ENCODE measurements at regions not wholly inside any gene's neighbourhood (a gene's known extent, or its start where the extent isn't known, plus 50 kb on each side); places are given as distances from the start of the nearest gene placed in this dataset.

GRCh38 chr3:117409256-117409655 is 699.7 kb downstream of the TUSC7 start:
- Histone ChIP-seq H3K4me1 (ENCODE audit: insufficient read depth, low read length) (no peaks in the 10 kb centered on the region), H3K36me3 (ENCODE audit: insufficient read depth, low read length) (no peaks in the 10 kb centered on the region), H2AFZ (ENCODE audit: low read depth, low read length) (no peak overlapping the region), H3K9me3 (ENCODE audit: insufficient read depth, low read length, severe bottlenecking) (no peaks in the 10 kb centered on the region), H3K27me3 (ENCODE audit: insufficient read depth, low read length, poor library complexity) (no peaks in the 10 kb centered on the region), H3K9ac (ENCODE audit: low read depth, low read length) (no peak overlapping the region), H3K4me2 (ENCODE audit: insufficient read depth, low read length) (no peak overlapping the region), H4K20me1 (ENCODE audit: insufficient read depth, low read length) (no peaks in the 10 kb centered on the region), H3K79me2 (ENCODE audit: insufficient read depth, low read length) (no peaks in the 10 kb centered on the region), H3K27ac (ENCODE audit: low read length) (no peak overlapping the region), H3K4me3 (ENCODE audit: low read depth in 1 of 2, low read length in 2 of 2) (no peak overlapping the region)
- TF ChIP-seq, protein P1, sequence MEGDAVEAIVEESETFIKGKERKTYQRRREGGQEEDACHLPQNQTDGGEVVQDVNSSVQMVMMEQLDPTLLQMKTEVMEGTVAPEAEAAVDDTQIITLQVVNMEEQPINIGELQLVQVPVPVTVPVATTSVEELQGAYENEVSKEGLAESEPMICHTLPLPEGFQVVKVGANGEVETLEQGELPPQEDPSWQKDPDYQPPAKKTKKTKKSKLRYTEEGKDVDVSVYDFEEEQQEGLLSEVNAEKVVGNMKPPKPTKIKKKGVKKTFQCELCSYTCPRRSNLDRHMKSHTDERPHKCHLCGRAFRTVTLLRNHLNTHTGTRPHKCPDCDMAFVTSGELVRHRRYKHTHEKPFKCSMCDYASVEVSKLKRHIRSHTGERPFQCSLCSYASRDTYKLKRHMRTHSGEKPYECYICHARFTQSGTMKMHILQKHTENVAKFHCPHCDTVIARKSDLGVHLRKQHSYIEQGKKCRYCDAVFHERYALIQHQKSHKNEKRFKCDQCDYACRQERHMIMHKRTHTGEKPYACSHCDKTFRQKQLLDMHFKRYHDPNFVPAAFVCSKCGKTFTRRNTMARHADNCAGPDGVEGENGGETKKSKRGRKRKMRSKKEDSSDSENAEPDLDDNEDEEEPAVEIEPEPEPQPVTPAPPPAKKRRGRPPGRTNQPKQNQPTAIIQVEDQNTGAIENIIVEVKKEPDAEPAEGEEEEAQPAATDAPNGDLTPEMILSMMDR (IDR thresholded peaks at IDR 0.05; ENCODE audit: borderline replicate concordance, extremely low read depth, low read length, poor library complexity, severe bottlenecking): no peak
- no peak for TF ChIP-seq EZH2 (IDR thresholded peaks at IDR 0.05; ENCODE audit: borderline replicate concordance, low read depth, low read length, severe bottlenecking)
- DNase-seq: no peak
- no peak for ATAC-seq (ENCODE audit: insufficient read depth, low read depth)

DNA sequence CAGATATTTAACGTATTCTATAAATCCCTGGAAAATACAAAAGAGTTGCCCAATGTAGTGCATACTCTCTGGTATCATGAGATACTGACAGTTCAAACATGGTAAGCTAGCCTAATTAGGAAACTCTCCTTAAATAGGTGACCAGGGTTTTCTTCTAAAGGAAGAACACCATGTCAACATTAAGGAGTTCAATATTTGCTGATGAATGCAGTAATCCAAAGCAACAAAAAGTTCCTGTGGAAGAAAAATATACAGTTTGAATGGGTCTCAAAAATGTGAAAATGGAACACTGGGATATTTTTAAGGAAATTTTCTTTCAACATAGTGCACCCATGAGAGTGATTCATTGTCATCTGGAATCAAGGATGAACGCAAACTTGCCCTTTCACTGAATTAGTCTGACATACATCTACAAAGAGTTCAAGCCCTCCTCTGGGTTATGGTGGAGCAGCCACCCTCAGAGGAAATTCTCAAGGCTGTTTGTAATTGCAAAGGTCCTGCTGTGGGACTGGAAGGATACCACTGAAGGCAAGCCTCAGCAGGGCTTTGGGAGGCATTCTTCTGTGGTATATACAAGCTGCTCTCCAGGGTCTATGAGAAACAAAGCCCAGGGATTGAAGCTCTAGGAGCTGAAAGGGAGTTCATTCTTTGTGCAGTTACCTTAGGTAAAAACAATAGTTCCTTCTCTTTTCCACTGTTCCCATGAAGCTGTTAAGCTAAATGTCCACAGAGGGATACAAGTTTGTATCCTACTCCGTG is 700.3 kb downstream of the TUSC7 start:
- Histone ChIP-seq H3K9me3 (ENCODE audit: insufficient read depth, low read length, severe bottlenecking) (no peaks in the 10 kb centered on the region), H3K4me1 (ENCODE audit: insufficient read depth, low read length) (no peaks in the 10 kb centered on the region), H3K9ac (ENCODE audit: low read depth, low read length) (no peak overlapping the region), H3K4me2 (ENCODE audit: insufficient read depth, low read length) (no peak overlapping the region), H3K27ac (ENCODE audit: low read length) (no peak overlapping the region), H4K20me1 (ENCODE audit: insufficient read depth, low read length) (no peaks in the 10 kb centered on the region), H3K79me2 (ENCODE audit: insufficient read depth, low read length) (no peaks in the 10 kb centered on the region), H2AFZ (ENCODE audit: low read depth, low read length) (no peak overlapping the region), H3K4me3 (ENCODE audit: low read depth in 1 of 2, low read length in 2 of 2) (no peak overlapping the region), H3K27me3 (ENCODE audit: insufficient read depth, low read length, poor library complexity) (no peaks in the 10 kb centered on the region), H3K36me3 (ENCODE audit: insufficient read depth, low read length) (no peaks in the 10 kb centered on the region)
- no peak for DNase-seq
- no peak for ATAC-seq (ENCODE audit: insufficient read depth, low read depth)
- TF ChIP-seq EZH2 (IDR thresholded peaks at IDR 0.05; ENCODE audit: borderline replicate concordance, low read depth, low read length, severe bottlenecking): no peak
- TF ChIP-seq, protein P1 (IDR thresholded peaks at IDR 0.05; ENCODE audit: borderline replicate concordance, extremely low read depth, low read length, poor library complexity, severe bottlenecking): no peak

- H4K20me1 ChIP-seq (ENCODE audit: insufficient read depth, low read length): no peaks in the 10 kb centered on the region
- no peak overlapping the region for H3K4me2 ChIP-seq (ENCODE audit: insufficient read depth, low read length)
- H2AFZ ChIP-seq (ENCODE audit: low read depth, low read length): no peak overlapping the region
- H3K4me1 ChIP-seq (ENCODE audit: insufficient read depth, low read length): no peaks in the 10 kb centered on the region
- H3K79me2 ChIP-seq (ENCODE audit: insufficient read depth, low read length): no peaks in the 10 kb centered on the region
- H3K36me3 ChIP-seq (ENCODE audit: insufficient read depth, low read length): no peaks in the 10 kb centered on the region
- H3K4me3 ChIP-seq (ENCODE audit: low read depth in 1 of 2, low read length in 2 of 2): no peak overlapping the region
- no peaks in the 10 kb centered on the region for H3K27me3 ChIP-seq (ENCODE audit: insufficient read depth, low read length, poor library complexity)
- H3K9ac ChIP-seq (ENCODE audit: low read depth, low read length): no peak overlapping the region
- no peak overlapping the region for H3K27ac ChIP-seq (ENCODE audit: low read length)
- H3K9me3 ChIP-seq (ENCODE audit: insufficient read depth, low read length, severe bottlenecking): no peaks in the 10 kb centered on the region
- DNase-seq (no peak), ATAC-seq (ENCODE audit: insufficient read depth, low read depth) (no peak)
- TF ChIP-seq, protein P1 (IDR thresholded peaks at IDR 0.05; ENCODE audit: borderline replicate concordance, extremely low read depth, low read length, poor library complexity, severe bottlenecking): no peak
- TF ChIP-seq EZH2 (IDR thresholded peaks at IDR 0.05; ENCODE audit: borderline replicate concordance, low read depth, low read length, severe bottlenecking): no peak
Observed at GRCh38 chr3:117411971-117412370, 702.4 kb downstream of the TUSC7 start.
